ENCODE measurements at regions not wholly inside any gene's neighbourhood (a gene's known extent, or its start where the extent isn't known, plus 50 kb on each side); places are given as distances from the start of the nearest gene placed in this dataset.

DNA sequence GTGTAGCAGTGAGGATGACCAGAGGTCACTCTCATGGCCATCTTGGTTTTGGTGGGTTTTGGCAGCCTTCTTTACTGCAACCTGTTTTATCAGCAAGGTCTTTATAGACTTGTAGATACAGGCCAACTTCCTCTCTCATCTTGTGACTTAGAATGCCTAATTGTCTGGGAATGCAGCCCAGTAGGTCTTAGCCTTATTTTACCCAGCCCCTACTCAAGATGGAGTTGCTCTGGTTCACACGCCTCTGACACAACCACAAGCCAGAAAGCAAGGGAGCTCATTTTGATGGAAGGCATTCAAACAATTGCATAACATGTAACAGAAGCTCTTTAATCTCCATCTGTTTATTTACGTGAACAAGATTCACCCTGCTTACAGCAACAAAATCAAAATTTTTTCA lies 492.0 kb upstream of the SULF2 start:
- DNase-seq (ENCODE audit: low spot score) = no peak

DNA sequence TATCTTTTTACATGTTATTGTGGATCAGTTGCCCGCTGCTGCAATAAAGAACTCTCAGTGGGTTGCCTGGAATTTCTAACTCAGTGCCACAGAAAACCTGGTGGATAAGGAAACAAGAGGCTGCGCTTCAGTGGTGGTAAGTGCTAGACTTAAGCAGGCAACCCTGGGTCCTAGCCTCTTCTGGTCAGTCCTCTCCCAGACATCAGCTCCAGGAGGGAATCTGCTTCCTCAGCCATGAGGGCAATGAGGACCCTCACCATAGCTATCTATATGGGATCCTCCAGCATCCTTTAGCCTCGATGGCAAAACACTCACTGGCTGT lies 490.7 kb upstream of the SULF2 start:
- DNase-seq (ENCODE audit: low spot score) = no peak

DNA sequence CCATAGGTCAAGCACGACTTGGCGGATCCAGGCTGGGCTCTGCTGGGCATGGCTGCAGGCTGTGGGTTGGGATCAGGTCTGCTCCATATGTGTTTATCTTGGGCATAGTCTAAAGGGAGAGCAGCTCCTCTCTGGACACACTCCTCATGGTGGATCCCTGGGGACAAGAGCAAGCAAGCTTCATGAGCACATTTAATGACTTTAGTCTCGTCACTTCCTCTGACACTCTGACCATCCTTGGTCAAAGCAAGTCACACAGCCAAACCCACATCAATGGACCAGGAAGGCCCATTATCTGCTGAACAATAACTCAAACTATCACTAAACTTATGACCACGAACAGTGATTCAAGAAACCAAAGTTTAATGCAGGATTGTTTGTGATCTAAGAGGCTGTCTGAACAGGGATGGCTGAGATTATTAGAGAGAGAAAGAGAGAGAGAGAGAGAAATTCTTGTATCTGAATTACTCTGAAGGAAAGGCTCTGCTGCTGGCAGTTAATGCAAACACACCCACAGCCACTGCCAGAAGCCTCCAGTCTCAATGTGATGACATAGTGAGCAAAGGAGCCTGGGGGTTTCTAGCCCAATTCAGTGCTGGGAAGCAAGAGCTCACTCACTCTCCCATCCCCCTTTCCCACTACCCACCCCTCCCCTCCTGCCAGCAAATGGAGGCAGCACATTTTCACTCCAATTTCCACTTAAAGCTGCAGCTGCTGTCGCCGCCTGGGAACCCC lies 490.2 kb upstream of the SULF2 start:
- no peak for DNase-seq (ENCODE audit: low spot score)

DNA sequence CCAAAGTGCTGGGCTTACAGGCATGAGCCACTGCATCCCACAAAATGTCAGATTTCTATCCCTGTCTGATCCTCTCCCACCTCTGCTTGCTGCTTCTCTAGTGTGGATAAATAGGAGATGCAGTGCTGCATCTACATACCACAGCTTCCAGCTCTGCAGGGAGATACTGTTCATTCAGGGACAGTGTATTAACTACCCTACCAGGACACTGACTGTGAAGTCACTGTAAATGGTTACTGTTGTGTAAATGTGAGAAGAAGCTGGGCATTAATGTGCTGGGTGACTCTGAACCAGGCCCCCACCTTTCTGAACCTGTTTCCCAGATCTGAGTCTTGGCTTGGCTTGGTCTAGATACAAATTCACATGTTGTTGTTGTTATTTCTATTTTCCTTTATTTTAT lies 488.6 kb upstream of the SULF2 start:
- no peak for DNase-seq (ENCODE audit: low spot score)

DNA sequence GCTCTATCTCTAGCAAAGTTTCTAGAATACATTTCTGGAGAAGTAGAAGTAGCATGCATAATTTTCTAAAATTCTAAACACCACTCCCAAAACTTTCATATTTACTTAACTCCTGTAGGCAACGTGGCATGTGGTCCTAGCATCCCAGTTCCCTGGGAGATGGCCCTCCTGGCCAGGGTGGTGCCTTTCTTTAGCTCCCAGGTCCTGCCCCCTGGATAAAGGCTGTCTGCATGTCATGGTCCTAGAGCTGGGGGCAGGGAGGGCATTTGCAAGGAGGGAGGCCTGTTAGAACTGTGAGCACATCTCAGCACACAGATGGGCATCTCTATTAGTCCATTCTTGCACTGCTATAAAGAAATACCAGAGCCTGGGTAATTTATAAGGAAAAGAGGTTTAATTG lies 485.6 kb upstream of the SULF2 start:
- no peak for DNase-seq (ENCODE audit: low spot score)

DNA sequence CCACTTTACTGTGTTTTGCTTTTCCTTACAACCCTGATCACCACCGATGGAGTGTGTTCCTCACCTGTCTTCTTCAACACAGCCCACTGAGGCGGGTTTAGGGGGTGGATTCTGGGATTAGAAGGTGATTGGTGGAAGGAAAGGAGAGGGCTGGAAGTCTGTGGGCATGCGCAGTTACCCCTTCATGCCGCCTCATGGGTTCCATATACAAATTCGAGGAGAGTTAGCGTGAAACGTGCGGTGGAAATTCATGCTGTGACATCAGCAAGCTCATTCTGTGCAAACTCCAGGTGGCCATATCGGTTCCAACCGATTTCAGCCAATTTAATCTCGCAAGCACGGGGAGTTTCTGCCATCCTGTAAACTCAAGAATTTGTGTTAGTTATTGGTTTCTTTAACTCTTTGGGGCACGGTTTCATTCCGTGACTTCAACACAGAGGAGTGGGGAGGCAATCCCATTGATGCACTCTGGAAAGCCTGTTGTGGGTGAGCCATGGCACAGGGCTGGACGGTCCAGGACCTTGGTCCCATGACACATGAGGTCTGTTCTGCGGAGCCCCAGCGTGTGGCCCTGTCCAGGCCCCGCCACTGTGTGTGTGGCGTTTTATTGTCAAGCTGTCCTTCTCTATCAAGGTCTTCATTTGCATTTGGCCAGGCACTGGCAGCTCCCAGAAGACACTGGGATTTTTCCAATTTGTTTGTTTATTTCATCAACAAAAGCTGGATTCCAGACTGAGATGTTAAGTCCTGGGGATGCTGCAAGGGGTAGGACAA lies 482.8 kb upstream of the SULF2 start:
- DNase-seq (ENCODE audit: low spot score) = no peak

DNA sequence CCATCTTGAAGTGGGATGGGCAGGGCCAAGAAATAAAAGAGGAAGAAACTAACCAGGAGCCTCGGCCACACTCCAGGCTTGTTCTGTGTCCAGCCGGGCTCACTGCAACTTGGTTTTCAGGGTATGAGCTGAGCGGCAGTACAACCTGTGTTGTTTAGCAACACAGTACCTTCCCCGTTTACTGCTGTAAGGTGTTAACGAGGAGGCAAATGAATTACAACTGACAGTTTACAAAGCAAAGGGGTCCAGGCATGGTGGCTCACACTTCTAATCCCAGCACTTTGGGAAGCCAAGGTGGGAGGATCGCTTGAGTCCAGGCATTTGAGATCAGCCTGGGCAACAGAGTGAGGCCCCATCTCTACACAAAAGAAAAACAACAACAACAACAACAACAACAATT lies 481.3 kb upstream of the SULF2 start:
- DNase-seq (ENCODE audit: low spot score) = no peak

DNA sequence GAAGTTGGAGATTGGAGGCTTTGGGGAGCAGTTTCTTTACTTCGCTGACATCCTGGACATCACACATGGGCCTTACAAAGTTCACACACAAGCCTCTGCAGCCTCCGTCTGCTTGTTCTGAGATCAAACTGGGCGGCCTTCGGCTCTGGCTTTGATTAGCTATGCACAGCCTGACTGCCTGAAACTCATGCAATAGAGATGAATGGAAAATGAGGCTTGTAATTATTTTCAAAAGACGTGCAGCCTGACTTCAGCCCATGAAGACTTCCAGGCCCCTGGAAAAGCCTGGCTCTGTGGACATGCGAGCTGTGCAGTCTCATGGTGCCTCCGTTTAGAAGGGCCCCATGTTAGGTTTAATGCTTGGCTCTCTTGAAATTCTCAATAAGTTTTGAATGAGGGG lies 480.5 kb upstream of the SULF2 start:
- DNase-seq (ENCODE audit: low spot score) = no peak

DNA sequence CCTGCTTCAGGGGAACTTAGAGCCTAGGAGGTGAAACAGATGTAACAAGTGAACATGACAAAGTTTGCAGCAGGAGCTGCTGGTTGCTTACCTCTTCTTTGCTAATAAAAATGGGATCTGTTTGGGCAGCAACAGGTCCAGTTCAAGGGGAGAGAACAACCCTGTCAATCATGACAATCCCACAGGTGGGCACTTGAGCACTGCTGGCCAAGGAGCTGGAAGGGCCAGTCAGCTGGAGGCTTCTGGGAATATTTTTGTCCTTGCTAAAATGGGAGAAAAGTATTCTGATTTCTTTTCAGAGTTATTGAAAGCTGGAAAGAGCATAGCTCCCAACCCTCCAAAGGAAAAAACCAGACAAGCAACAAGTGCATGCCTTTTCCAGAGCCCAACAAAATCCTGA lies 477.7 kb upstream of the SULF2 start:
- DNase-seq (ENCODE audit: low spot score) = no peak

DNA sequence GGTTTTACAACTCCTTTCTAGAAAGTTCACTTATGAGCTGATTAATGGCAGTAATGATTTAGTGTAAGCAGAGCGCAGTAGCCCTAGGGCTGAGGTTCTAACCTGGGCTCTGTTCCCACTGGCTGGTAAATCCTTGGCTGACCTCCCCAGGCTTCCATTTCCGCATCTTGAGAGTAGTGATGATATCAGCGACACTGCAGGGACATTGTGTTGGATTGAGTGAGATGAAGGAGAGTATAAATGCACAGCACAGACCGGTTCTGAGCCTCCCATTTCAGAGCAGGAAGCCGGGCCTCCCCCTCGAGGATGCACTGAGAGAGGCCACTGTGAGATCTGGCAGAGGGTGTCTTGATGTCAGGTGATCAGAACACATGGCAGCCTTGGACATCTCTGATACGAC lies 477.2 kb upstream of the SULF2 start:
- DNase-seq (ENCODE audit: low spot score) = no peak

DNA sequence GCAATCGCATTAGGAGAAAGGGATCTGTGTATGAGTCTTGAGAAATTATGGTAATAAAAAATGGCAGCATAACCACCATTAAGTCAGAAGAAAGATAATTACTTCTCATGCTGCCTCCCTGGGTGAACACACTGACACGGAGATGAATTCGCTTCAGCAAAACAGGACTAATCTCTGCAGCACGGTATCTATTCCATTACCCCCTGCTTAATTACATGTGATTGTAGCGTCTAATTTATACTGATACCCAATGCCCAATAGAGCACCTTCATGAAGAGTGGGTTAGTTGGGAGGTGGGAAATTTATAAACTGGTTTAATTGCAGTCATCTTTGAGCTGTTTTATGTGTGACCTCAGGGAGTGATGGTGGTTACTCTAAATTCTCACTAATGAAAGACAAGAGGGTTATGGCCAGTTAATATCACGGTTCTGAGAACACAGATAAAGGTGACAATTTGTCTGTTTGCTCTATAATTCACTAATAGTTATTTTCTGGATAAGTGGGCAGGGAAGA lies 476.2 kb upstream of the SULF2 start:
- DNase-seq (ENCODE audit: low spot score) = no peak

DNA sequence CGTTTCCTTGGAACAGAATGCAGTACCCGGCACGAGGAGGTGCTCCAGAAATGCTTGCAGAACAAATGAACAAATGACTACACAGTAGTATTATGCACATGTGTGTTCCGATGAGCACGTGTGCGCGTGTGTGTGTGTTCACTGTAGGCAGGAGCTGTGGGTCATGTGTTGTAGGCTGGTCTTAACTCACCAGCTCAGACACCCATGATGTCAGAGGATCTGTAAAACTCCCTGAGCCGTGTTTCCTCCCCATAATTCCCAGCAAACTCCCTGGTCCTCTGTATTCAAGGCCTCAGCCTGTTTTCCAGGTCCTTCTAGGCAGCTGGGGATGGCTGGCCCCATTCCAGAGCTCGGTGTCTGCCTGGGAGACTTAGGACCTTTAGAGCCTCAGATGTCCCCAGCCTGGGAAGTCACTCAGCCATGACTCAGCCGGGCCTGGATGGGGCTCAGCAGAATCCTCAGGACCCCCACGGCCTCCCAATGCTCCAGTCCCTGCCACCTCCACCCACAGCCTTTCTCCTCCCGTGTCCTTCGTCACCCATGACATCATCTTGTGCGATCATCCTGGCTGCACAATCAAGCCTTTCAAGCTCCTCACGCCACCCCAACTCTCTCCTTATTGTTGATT lies 475.0 kb upstream of the SULF2 start:
- no peak for DNase-seq (ENCODE audit: low spot score)

DNA sequence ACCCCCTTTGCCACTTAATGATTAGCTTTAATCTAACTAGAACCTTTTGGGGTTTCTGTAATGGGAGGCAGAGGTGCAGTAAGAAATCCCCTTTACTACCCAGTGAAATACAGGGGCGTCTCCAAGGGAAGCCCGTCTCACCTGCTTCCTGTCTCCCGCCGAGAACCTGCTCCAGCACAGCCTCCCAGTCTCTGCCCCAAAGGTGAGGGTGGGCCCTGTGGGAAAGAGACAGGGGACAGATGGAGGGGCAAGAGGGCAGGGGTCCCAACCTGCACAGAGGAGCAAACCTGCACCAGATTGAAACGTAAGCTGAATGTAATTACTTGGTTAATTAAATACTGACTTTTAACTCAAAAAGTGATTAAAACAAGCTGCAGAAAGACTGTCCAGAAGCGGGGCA lies 474.2 kb upstream of the SULF2 start:
- no peak for DNase-seq (ENCODE audit: low spot score)

DNA sequence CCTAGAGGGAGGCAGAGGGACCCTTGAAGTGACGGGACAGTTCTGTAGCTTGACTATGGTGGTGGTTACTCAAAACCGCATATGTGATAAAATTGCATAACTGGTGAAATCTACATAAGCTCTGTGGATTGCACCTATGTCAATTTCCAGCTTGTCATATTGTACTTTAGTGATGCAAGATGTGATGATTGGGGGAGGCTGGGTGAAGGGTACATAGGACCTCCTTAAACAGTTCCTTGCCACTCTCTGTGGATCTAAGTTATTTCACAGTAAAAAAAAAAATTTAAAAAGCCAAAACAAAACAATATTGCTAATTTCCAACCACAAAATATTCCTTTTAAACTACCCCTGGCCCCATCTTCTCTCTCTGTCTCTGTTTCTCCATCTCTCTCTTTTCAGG lies 472.6 kb upstream of the SULF2 start:
- no peak for DNase-seq (ENCODE audit: low spot score)

DNA sequence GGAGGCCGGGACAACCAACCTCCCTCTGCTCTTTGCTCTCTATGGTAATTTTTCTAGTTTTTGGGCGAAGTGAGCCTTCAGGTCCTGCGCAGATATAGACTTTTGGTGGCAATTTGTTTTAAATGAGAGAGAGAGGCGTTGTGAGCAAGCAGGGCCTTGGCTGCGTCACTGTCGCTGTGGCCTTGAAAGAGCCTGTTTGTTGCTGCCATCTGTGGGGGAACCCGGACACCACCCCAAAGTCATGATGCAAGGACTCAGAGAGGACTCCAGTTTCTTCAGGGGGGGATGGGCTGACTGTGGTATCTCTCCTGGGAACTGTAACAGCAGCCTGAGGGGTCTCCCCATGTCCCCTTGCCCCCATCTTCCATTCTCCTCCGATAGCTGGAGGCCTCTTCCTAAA lies 462.7 kb upstream of the SULF2 start:
- no peak for DNase-seq (ENCODE audit: low spot score)

DNA sequence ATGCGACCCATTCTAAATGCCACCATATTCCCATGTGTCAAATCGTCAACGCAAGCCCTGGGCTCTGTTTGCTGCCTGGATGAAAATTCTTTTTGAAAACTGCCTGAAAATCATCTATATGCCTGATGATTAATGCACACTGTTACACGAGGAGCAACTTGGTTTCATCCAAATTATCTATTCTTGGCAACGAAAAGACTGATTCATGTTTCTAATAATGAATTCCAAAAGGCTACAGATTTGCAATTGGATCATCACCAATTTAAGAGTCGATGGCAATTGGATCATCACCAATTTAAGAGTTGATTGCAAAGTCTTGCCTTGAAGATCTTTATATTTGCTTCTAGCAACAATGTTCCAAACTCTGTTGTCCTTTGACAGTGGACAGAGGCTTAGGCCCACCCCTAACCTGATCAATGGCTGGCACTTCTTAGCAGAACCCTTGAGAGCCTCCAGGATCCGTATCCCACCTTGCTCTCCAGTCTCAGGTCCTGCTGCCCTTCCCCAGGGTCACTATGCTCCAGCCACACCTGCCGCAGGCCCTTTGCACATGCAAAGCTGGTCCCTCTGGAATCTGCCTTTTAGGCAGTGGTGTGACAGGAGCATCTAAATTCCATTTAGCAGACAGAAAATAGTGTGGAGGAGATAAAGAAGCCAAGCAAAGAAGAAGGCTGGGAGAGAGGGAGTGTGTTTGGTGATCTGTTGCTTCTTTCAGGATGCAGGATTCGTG lies 460.9 kb upstream of the SULF2 start:
- no peak for DNase-seq (ENCODE audit: low spot score)

DNA sequence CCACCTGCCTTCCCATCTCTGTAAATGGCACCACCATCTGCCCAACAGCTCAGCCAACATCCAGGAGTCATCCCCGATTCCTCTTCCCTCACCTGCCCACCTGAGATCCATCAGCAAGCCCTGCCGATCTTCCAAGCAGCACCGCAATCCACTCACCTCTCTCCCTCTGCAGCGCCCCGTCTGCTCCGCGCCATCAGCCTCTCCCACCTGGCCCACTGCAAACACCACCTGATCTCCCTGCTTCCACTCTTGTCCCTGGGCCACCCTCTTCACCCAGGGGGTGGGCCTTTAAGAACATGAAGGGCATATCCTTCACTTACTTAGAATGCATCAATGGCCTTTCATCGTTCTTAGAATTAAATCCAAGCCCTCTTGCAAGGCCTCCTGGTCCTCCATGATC lies 457.3 kb upstream of the SULF2 start:
- no peak for DNase-seq (ENCODE audit: low spot score)

DNA sequence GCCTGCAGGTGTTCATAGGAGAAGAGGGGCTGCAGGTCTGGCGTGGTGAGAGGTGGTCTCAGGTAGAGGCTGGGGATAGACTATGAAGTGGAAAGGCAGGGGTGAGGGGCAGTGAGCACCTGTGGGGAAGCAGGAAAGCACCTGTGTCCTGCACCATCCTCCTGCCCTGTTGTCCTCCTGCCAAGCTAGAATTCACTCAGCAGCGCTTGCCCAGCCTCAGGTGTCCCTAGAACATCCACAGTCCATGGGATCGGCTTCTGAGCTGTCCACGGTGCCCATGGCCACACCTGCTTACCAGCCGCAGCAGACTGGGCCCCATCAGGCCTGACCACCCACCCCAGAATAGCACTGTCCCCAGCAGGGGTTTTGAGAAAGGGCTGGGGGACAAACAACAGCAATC lies 456.2 kb upstream of the SULF2 start:
- DNase-seq (ENCODE audit: low spot score) = no peak

DNA sequence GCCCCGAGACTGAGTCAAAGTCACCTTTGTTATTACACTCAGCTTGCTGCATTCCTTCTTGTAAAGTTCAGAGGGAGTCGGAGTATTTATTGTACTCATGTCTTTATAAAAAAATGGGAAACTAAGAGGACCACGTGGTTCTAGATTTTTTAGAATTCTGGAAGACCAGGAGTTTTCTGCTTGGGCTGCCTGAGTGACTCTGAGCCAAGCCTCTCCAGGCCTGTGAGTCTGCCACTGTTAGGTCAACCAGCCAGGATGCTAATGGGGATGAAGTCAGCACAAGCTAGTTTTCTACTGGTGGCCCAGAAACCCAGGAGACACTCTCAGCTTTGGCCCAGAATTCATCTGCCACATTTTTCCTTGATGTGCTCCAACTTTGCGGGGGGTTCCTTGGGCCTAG lies 453.5 kb upstream of the SULF2 start:
- DNase-seq (ENCODE audit: low spot score) = no peak

DNA sequence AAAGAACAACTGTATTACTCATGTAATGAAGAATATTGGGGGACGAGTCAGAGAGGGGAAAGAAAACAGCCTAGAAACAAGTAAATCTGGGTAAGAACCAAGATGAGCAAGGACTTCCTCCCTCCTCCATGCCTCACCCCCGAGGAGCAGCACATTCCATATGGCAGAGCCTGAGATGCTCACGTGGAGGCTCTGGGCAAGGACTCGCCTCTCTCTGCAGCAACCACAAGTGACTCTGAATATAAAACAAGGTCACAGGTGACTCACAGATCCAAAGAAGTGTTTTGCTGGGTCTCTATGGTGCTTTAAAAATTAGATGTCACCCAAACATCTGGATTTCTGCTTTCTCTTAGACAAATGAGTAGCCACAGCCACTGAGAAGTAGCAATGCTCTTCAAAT lies 453.0 kb upstream of the SULF2 start:
- DNase-seq (ENCODE audit: low spot score) = no peak

DNA sequence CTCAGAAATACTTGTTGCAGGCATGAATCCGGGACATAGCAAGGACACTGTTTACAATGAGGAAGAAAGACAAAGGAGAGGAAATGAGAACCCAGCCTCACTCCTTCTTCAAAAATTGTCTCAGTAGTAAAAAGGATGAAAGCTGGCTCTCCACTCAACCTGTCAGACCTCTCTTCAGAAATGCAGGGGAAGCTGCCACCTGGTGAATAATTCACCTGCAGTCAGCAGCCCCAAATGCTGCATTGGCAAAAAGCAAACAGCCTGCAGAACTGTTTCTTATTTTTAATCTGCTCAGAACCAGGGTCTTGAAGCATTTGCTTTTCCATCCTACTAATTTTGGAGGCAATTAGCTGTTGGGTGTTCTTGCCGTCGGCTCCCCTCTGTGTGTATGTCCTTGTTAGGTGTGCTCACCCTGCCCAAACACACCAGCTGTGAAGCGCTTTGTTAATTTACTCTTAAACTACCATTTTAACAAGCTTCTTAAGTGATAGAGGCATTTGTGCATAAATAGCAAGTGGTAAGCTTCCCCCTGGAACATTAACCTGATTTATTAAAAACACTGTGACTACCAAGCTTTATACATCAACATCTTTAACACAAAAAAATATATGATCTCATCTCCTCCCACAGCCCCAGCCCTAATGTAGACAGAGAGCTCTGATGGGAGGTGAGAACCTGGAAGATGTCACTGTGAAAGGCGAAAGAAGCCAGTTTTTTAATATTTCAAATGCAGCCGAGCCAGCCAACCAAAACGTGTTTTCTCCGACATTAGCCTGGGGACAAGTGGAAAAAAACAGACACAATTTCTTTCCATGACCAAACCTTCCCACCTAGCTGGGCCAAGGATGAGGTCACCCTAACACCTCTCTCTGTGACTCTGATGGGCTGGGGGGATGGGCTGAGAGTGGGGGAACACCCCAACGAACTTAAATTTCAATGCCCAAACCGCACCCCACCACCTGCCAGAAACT lies 451.0 kb upstream of the SULF2 start:
- no peak for DNase-seq (ENCODE audit: low spot score)
